H9 (cell line): ENCODE measurements at regions not wholly inside any gene's neighbourhood (a gene's known extent, or its start where the extent isn't known, plus 50 kb on each side); places are given as distances from the start of the nearest gene placed in this dataset.

Source experiments
- DNase-seq: peaks from one replicate; pipeline ENCODE4 v3.0.0-alpha.2; 2017
- H2AFZ ChIP-seq: one replicate; pipeline ENCODE4 v1.6.1; 2013; ENCODE audit warnings: mild to moderate bottlenecking, low read length, control low read depth, moderate library complexity
- H2AK5ac ChIP-seq: 2 replicates; pipeline ENCODE4 v1.6.1; 2013; ENCODE audit warnings: low read length, control low read depth, mixed read lengths; ENCODE audit not compliant: insufficient read length
- H2BK120ac ChIP-seq: one replicate; pipeline ENCODE4 v1.6.1; 2013; ENCODE audit warnings: low read depth, mild to moderate bottlenecking, low read length, control low read depth, inconsistent platforms; ENCODE audit not compliant: poor library complexity, severe bottlenecking
- H2BK12ac ChIP-seq: 2 replicates; pipeline ENCODE4 v1.6.1; 2013; ENCODE audit warnings: low read length, control low read depth, mixed read lengths, low read depth; ENCODE audit not compliant: insufficient read length
- H2BK15ac ChIP-seq: 2 replicates; pipeline ENCODE4 v1.6.1; 2013; ENCODE audit warnings: low read depth, low read length, control low read depth
- H2BK20ac ChIP-seq: one replicate; pipeline ENCODE4 v1.6.1; 2013; ENCODE audit warnings: low read depth, mild to moderate bottlenecking, low read length, control low read depth, inconsistent platforms; ENCODE audit not compliant: poor library complexity, severe bottlenecking
- H2BK5ac ChIP-seq: 2 replicates; pipeline ENCODE4 v1.6.1; 2013; ENCODE audit warnings: low read length, control low read depth, mixed read lengths; ENCODE audit not compliant: insufficient read length
- H3K14ac ChIP-seq: 2 replicates; pipeline ENCODE4 v1.6.1; 2013; ENCODE audit warnings: low read length, control low read depth; ENCODE audit not compliant: insufficient read depth
- H3K18ac ChIP-seq: 2 replicates; pipeline ENCODE4 v1.6.1; 2013; ENCODE audit warnings: low read depth, mild to moderate bottlenecking, mixed read lengths, low read length, control low read depth; ENCODE audit not compliant: insufficient read length
- H3K23ac ChIP-seq: 2 replicates; pipeline ENCODE4 v1.6.1; 2013; ENCODE audit warnings: low read length, control low read depth, mixed read lengths, low read depth; ENCODE audit not compliant: insufficient read length
- H3K23me2 ChIP-seq: 2 replicates; pipeline ENCODE4 v1.6.1; 2013; ENCODE audit warnings: low read depth, mild to moderate bottlenecking, mixed read lengths, low read length, control low read depth; ENCODE audit not compliant: insufficient read length, poor library complexity, severe bottlenecking
- H3K27ac ChIP-seq: 2 replicates; pipeline ENCODE4 v1.5.1; 2013; ENCODE audit warnings: low read length, control low read depth, mixed read lengths, low read depth; ENCODE audit not compliant: insufficient read length
- H3K27me3 ChIP-seq: 2 replicates; pipeline ENCODE4 v1.6.1; 2013; ENCODE audit warnings: low read length, control low read depth, inconsistent platforms; ENCODE audit not compliant: insufficient read depth
- H3K4ac ChIP-seq: 2 replicates; pipeline ENCODE4 v1.6.1; 2013; ENCODE audit warnings: low read depth, mild to moderate bottlenecking, control low read depth, inconsistent platforms, low read length, moderate library complexity
- H3K4me1 ChIP-seq: 2 replicates; pipeline ENCODE4 v1.6.1; 2013; ENCODE audit warnings: low read length, control low read depth, inconsistent platforms; ENCODE audit not compliant: insufficient read depth
- H3K4me2 ChIP-seq: 2 replicates; pipeline ENCODE4 v1.6.1; 2013; ENCODE audit warnings: low read length, control low read depth, mixed read lengths; ENCODE audit not compliant: insufficient read length, insufficient read depth
- H3K56ac ChIP-seq: 2 replicates; pipeline ENCODE4 v1.6.1; 2013; ENCODE audit warnings: low read depth, mild to moderate bottlenecking, mixed read lengths, low read length, control low read depth; ENCODE audit not compliant: insufficient read length
- H3K79me1 ChIP-seq: 2 replicates; pipeline ENCODE4 v1.6.1; 2013; ENCODE audit warnings: low read depth, mild to moderate bottlenecking, moderate library complexity, low read length, control low read depth, inconsistent platforms; ENCODE audit not compliant: insufficient read depth, poor library complexity, severe bottlenecking
- H3K79me2 ChIP-seq: 2 replicates; pipeline ENCODE4 v1.6.1; 2013; ENCODE audit warnings: low read length, control low read depth, inconsistent platforms; ENCODE audit not compliant: insufficient read depth
- H3K9ac ChIP-seq: 2 replicates; pipeline ENCODE4 v1.6.1; 2013; ENCODE audit warnings: low read length, control low read depth, mixed read lengths; ENCODE audit not compliant: insufficient read length; ENCODE audit errors: extremely low read depth
- H3K9me3 ChIP-seq: one replicate; pipeline ENCODE4 v1.6.1; 2013; ENCODE audit warnings: low read depth, low read length, inconsistent platforms; ENCODE audit not compliant: control insufficient read depth
- H3T11ph ChIP-seq: one replicate; pipeline ENCODE4 v1.6.1; 2013; ENCODE audit warnings: mild to moderate bottlenecking, low read length, control low read depth, inconsistent platforms
- H4K20me1 ChIP-seq: one replicate; pipeline ENCODE4 v1.6.1; 2013; ENCODE audit not compliant: control insufficient read depth, insufficient read length, insufficient read depth
- H4K5ac ChIP-seq: 2 replicates; pipeline ENCODE4 v1.6.1; 2013; ENCODE audit warnings: low read depth, mild to moderate bottlenecking, mixed read lengths, low read length, control low read depth; ENCODE audit not compliant: insufficient read length
- H4K8ac ChIP-seq: replicated peaks from 2 replicates; pipeline ENCODE4 v1.6.1; 2013; ENCODE audit warnings: low read length, control low read depth, mixed read lengths, low read depth; ENCODE audit not compliant: insufficient read length
- H4K91ac ChIP-seq: 2 replicates; pipeline ENCODE4 v1.6.1; 2013; ENCODE audit warnings: low read depth, mild to moderate bottlenecking, moderate library complexity, mixed read lengths, low read length, control low read depth; ENCODE audit not compliant: insufficient read length
- H3K27ac Mint-ChIP-seq, 3 experiments: 2 replicates in 2 of 3; 3 replicates in 1 of 3; pipeline ENCODE4 v1.8.0; 2020 to 2021; ENCODE audit warnings: mixed read lengths in 3 of 3, mild to moderate bottlenecking in 1 of 3, moderate library complexity in 1 of 3
- H3K27me3 Mint-ChIP-seq: 2 replicates; pipeline ENCODE4 v1.8.0; 2021; ENCODE audit warnings: low read depth, mild to moderate bottlenecking, moderate library complexity, mixed read lengths
- H3K36me3 Mint-ChIP-seq, 3 experiments: 2 replicates in 2 of 3; 3 replicates in 1 of 3; pipeline ENCODE4 v1.8.0; 2020 to 2021; ENCODE audit warnings: low read depth in 3 of 3, mixed read lengths in 3 of 3; ENCODE audit not compliant: insufficient read depth in 1 of 3
- H3K4me1 Mint-ChIP-seq, 2 experiments: 2 replicates each; pipeline ENCODE4 v1.8.0; 2020; ENCODE audit warnings: mixed read lengths in 2 of 2
- H3K4me3 Mint-ChIP-seq, 2 experiments: 2 replicates in 1 of 2; 3 replicates in 1 of 2; pipeline ENCODE4 v1.8.0; 2020 to 2021; ENCODE audit warnings: mild to moderate bottlenecking in 2 of 2, mixed read lengths in 2 of 2, moderate library complexity in 1 of 2
- H3K9me3 Mint-ChIP-seq, 2 experiments: 2 replicates in 1 of 2; 3 replicates in 1 of 2; pipeline ENCODE4 v1.8.0; 2020; ENCODE audit warnings: mild to moderate bottlenecking in 2 of 2, mixed read lengths in 2 of 2, moderate library complexity in 1 of 2
- CTCF ChIP-seq: fragments of 200-600 bp; sonication (generic); conservative IDR thresholded peaks from 3 replicates; pipeline ENCODE4 v1.8.0; 2021; ENCODE audit warnings: antibody characterized with exemption, mild to moderate bottlenecking
- WGBS: extraction: QIAGEN DNeasy Blood & Tissue Kit; methylation state at CpG from one replicate; pipeline ENCODE4 v1.1.7; 2013; ENCODE audit warnings: missing lambda C conversion rate, low lambda C conversion rate, mixed read lengths; ENCODE audit not compliant: insufficient read length; ENCODE audit errors: extremely low coverage; 5-methylcytosine and 5-hydroxymethylcytosine counted together

DNA sequence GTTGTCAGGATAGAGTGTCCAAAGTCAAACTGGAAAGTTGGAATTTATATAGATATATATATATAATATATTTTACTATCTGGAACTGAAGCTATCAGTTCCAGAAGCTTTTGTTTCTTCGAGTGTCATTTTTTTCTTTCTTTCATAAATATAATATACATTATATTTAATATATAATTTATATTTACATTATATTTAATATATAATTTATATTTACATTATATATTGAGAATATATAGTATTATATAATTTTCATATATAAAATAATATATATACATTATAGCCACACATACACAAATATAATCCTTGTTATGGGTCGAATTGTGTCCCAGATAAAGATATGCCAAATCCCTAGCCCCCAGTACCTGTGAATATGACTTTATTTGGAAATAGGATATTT, 842.3 kb upstream of the LRRC4C start:
- no peaks in the 10 kb centered on the region for H3K9me3 ChIP-seq
- DNase-seq: no peak
- H4K91ac ChIP-seq: no peak overlapping the region
- no peak for TF ChIP-seq CTCF
- Mint-ChIP-seq H3K27me3 (no peaks in the 10 kb centered on the region), H3K4me1 (no peaks in the 10 kb centered on the region), H3K36me3 (no peaks in the 10 kb centered on the region), H3K9me3 (no peaks in the 10 kb centered on the region), H3K27ac (no peak overlapping the region), H3K4me3 (no peak overlapping the region)
- no peak overlapping the region for H3K27ac ChIP-seq
- no peak overlapping the region for H3K23ac ChIP-seq
- no peaks in the 10 kb centered on the region for H3K79me1 ChIP-seq
- H3K56ac ChIP-seq: no peak overlapping the region
- no CpG with 5 or more reads among the region's 2 CpGs for WGBS
- no peak overlapping the region for H2AFZ ChIP-seq
- no peak overlapping the region for H4K5ac ChIP-seq
- no peak overlapping the region for H2AK5ac ChIP-seq
- no peaks in the 10 kb centered on the region for H3K79me2 ChIP-seq
- H3K27me3 ChIP-seq: no peaks in the 10 kb centered on the region
- no peak overlapping the region for H3K14ac ChIP-seq
- H3K23me2 ChIP-seq: no peaks in the 10 kb centered on the region
- no peak overlapping the region for H3T11ph ChIP-seq
- H4K20me1 ChIP-seq: no peaks in the 10 kb centered on the region
- no peak overlapping the region for H2BK120ac ChIP-seq
- H3K4ac ChIP-seq: no peak overlapping the region
- no peaks in the 10 kb centered on the region for H3K4me1 ChIP-seq
- no peak overlapping the region for H4K8ac ChIP-seq
- no peak overlapping the region for H2BK20ac ChIP-seq
- no peak overlapping the region for H3K18ac ChIP-seq
- no peak overlapping the region for H3K4me2 ChIP-seq
- H2BK5ac ChIP-seq: no peak overlapping the region
- H3K9ac ChIP-seq: no peak overlapping the region
- H2BK15ac ChIP-seq: no peak overlapping the region
- H2BK12ac ChIP-seq: no peak overlapping the region
